ENCODE measurements at regions not wholly inside any gene's neighbourhood (a gene's known extent, or its start where the extent isn't known, plus 50 kb on each side); places are given as distances from the start of the nearest gene placed in this dataset.

DNA sequence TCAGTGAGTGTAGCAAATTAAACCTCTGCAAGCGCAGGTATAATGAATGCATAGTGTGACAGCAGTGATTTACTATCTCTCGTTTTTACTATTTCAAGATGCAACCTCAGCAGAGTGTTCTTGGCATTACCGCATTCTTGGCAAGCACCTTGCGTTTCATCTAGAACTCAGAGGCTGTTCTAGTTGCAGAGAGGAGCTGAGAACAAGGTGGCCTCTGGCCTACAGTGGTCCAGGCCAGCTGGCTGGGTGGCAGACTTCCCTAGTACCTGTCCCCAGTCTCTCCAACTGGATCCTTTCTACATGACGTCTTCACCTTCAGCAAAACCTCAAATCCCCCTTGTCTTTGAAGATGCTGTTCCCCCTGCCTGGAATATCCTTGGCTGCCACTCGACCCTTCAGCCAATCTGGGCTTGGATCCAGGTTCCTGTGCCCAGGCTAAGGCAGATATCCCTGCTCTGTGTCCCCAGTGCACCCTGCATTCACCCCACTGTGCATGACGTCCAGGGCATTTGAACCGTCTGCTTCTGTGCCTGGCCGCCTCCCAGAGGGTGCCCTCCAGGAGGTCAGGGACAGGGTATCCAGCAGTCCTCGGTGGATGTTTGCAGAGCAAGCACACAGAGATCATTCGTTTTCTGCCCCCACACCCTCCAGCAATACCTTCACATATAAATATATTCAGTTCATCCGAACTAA lies 120.4 kb upstream of the CPEB4 start (continued):
- TF ChIP-seq, protein P1, sequence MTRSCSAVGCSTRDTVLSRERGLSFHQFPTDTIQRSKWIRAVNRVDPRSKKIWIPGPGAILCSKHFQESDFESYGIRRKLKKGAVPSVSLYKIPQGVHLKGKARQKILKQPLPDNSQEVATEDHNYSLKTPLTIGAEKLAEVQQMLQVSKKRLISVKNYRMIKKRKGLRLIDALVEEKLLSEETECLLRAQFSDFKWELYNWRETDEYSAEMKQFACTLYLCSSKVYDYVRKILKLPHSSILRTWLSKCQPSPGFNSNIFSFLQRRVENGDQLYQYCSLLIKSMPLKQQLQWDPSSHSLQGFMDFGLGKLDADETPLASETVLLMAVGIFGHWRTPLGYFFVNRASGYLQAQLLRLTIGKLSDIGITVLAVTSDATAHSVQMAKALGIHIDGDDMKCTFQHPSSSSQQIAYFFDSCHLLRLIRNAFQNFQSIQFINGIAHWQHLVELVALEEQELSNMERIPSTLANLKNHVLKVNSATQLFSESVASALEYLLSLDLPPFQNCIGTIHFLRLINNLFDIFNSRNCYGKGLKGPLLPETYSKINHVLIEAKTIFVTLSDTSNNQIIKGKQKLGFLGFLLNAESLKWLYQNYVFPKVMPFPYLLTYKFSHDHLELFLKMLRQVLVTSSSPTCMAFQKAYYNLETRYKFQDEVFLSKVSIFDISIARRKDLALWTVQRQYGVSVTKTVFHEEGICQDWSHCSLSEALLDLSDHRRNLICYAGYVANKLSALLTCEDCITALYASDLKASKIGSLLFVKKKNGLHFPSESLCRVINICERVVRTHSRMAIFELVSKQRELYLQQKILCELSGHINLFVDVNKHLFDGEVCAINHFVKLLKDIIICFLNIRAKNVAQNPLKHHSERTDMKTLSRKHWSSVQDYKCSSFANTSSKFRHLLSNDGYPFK (CRISPR knock-in tag; IDR thresholded peaks at IDR 0.05; ENCODE audit: borderline replicate concordance) = no peak
- no peak for TF ChIP-seq ZNF33A (CRISPR knock-in tag; IDR thresholded peaks at IDR 0.05; ENCODE audit: borderline replicate concordance)
- TF ChIP-seq ZNF607 (CRISPR knock-in tag; IDR thresholded peaks at IDR 0.05; ENCODE audit: borderline replicate concordance) = no peak
- no peak for TF ChIP-seq MZF1 (CRISPR knock-in tag; IDR thresholded peaks at IDR 0.05; ENCODE audit: borderline replicate concordance)
- TF ChIP-seq ZNF747 (CRISPR knock-in tag; IDR thresholded peaks at IDR 0.05; ENCODE audit: borderline replicate concordance) = no peak
- no peak for TF ChIP-seq ZSCAN20 (CRISPR knock-in tag; IDR thresholded peaks at IDR 0.05; ENCODE audit: borderline replicate concordance)
- no peak for TF ChIP-seq TMF1 (CRISPR knock-in tag; IDR thresholded peaks at IDR 0.05; ENCODE audit: low read depth)
- TF ChIP-seq, protein P2, sequence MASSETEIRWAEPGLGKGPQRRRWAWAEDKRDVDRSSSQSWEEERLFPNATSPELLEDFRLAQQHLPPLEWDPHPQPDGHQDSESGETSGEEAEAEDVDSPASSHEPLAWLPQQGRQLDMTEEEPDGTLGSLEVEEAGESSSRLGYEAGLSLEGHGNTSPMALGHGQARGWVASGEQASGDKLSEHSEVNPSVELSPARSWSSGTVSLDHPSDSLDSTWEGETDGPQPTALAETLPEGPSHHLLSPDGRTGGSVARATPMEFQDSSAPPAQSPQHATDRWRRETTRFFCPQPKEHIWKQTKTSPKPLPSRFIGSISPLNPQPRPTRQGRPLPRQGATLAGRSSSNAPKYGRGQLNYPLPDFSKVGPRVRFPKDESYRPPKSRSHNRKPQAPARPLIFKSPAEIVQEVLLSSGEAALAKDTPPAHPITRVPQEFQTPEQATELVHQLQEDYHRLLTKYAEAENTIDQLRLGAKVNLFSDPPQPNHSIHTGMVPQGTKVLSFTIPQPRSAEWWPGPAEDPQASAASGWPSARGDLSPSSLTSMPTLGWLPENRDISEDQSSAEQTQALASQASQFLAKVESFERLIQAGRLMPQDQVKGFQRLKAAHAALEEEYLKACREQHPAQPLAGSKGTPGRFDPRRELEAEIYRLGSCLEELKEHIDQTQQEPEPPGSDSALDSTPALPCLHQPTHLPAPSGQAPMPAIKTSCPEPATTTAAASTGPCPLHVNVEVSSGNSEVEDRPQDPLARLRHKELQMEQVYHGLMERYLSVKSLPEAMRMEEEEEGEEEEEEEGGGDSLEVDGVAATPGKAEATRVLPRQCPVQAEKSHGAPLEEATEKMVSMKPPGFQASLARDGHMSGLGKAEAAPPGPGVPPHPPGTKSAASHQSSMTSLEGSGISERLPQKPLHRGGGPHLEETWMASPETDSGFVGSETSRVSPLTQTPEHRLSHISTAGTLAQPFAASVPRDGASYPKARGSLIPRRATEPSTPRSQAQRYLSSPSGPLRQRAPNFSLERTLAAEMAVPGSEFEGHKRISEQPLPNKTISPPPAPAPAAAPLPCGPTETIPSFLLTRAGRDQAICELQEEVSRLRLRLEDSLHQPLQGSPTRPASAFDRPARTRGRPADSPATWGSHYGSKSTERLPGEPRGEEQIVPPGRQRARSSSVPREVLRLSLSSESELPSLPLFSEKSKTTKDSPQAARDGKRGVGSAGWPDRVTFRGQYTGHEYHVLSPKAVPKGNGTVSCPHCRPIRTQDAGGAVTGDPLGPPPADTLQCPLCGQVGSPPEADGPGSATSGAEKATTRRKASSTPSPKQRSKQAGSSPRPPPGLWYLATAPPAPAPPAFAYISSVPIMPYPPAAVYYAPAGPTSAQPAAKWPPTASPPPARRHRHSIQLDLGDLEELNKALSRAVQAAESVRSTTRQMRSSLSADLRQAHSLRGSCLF (CRISPR knock-in tag; IDR thresholded peaks at IDR 0.05; ENCODE audit: borderline replicate concordance) = no peak
- TF ChIP-seq JUN (CRISPR knock-in tag; IDR thresholded peaks at IDR 0.05) = no peak
- TF ChIP-seq ZNF883 (CRISPR knock-in tag; IDR thresholded peaks at IDR 0.05; ENCODE audit: not compliant biosample characterization) = peak; percentile 32
- TF ChIP-seq NR3C1 (CRISPR knock-in tag; IDR thresholded peaks at IDR 0.05) = no peak
- TF ChIP-seq PHF20 (CRISPR knock-in tag; IDR thresholded peaks at IDR 0.05) = no peak
- no peak for TF ChIP-seq NCOA2 (CRISPR knock-in tag; IDR thresholded peaks at IDR 0.05)
- TF ChIP-seq, protein P3, sequence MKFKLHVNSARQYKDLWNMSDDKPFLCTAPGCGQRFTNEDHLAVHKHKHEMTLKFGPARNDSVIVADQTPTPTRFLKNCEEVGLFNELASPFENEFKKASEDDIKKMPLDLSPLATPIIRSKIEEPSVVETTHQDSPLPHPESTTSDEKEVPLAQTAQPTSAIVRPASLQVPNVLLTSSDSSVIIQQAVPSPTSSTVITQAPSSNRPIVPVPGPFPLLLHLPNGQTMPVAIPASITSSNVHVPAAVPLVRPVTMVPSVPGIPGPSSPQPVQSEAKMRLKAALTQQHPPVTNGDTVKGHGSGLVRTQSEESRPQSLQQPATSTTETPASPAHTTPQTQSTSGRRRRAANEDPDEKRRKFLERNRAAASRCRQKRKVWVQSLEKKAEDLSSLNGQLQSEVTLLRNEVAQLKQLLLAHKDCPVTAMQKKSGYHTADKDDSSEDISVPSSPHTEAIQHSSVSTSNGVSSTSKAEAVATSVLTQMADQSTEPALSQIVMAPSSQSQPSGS (CRISPR knock-in tag; IDR thresholded peaks at IDR 0.05) = 0 out of 2 replicates have a peak, but pooled peaks have one; percentile 39
- TF ChIP-seq WIZ (CRISPR knock-in tag; IDR thresholded peaks at IDR 0.05) = no peak
- TF ChIP-seq JARID2 (CRISPR knock-in tag; IDR thresholded peaks at IDR 0.05; ENCODE audit: insufficient replicate concordance) = no peak
- TF ChIP-seq, protein P4, sequence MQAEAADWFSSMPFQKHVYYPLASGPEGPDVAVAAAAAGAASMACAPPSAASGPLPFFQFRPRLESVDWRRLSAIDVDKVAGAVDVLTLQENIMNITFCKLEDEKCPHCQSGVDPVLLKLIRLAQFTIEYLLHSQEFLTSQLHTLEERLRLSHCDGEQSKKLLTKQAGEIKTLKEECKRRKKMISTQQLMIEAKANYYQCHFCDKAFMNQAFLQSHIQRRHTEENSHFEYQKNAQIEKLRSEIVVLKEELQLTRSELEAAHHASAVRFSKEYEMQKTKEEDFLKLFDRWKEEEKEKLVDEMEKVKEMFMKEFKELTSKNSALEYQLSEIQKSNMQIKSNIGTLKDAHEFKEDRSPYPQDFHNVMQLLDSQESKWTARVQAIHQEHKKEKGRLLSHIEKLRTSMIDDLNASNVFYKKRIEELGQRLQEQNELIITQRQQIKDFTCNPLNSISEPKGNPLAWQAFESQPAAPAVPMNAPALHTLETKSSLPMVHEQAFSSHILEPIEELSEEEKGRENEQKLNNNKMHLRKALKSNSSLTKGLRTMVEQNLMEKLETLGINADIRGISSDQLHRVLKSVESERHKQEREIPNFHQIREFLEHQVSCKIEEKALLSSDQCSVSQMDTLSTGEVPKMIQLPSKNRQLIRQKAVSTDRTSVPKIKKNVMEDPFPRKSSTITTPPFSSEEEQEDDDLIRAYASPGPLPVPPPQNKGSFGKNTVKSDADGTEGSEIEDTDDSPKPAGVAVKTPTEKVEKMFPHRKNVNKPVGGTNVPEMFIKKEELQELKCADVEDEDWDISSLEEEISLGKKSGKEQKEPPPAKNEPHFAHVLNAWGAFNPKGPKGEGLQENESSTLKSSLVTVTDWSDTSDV (CRISPR knock-in tag; IDR thresholded peaks at IDR 0.05) = no peak

All from HepG2 (cell line).